ENCODE measurements at regions not wholly inside any gene's neighbourhood (a gene's known extent, or its start where the extent isn't known, plus 50 kb on each side); places are given as distances from the start of the nearest gene placed in this dataset.
"Not testable (repeated sequence)": the region's sequence is repeated elsewhere in the genome, so short reads cannot be mapped to it uniquely, and the experiment has no call there.

- DNase-seq: not testable (repeated sequence)
These were observed 137.8 kb upstream of the ROPN1B start for GRCh38 chr3:125831005-125831750.

GRCh38 chr3:125835562-125835961, 133.4 kb upstream of the ROPN1B start:
- not testable (repeated sequence) for DNase-seq

GRCh38 chr3:125836011-125836551, 132.9 kb upstream of the ROPN1B start:
- DNase-seq: not testable (repeated sequence)

GRCh38 chr3:125836786-125837185, 132.2 kb upstream of the ROPN1B start:
- DNase-seq: not testable (repeated sequence)

GRCh38 chr3:125838857-125839256, 130.1 kb upstream of the ROPN1B start:
- DNase-seq: not testable (repeated sequence)

GRCh38 chr3:125840465-125840864, 128.5 kb upstream of the ROPN1B start:
- DNase-seq: not testable (repeated sequence)

GRCh38 chr3:125847966-125848365, 121.0 kb upstream of the ROPN1B start:
- DNase-seq: not testable (repeated sequence)

GRCh38 chr3:125855006-125855405, 114.0 kb upstream of the ROPN1B start:
- DNase-seq: not testable (repeated sequence)

- not testable (repeated sequence) for DNase-seq
These were observed 108.4 kb upstream of the ROPN1B start for GRCh38 chr3:125860547-125860946.

- DNase-seq: not testable (repeated sequence)
These were observed 106.1 kb upstream of the ROPN1B start for GRCh38 chr3:125862841-125863254.

GRCh38 chr3:125864532-125864931, 104.4 kb upstream of the ROPN1B start:
- DNase-seq: not testable (repeated sequence)

- peak; percentile 96 for DNase-seq
These were observed 83.0 kb upstream of the ROPN1B start for GRCh38 chr3:125886006-125886405.

- not testable (repeated sequence) for DNase-seq
These were observed 69.8 kb upstream of the ROPN1B start for GRCh38 chr3:125899181-125899580.

GRCh38 chr3:125901473-125901872, 67.5 kb upstream of the ROPN1B start:
- DNase-seq: not testable (repeated sequence)

- not testable (repeated sequence) for DNase-seq
These were observed 65.1 kb upstream of the ROPN1B start for GRCh38 chr3:125903780-125904455.

GRCh38 chr3:125907279-125907678, 61.7 kb upstream of the ROPN1B start:
- DNase-seq: peak; percentile 80

- not testable (repeated sequence) for DNase-seq
These were observed 58.1 kb upstream of the ROPN1B start for GRCh38 chr3:125910851-125911250.

GRCh38 chr3:125914608-125915436, 54.2 kb upstream of the ROPN1B start:
- peak; percentile 92 for DNase-seq

GRCh38 chr3:125915437-125915787, 53.6 kb upstream of the ROPN1B start:
- not testable (repeated sequence) for DNase-seq

GRCh38 chr3:125915792-125916375, 53.1 kb upstream of the ROPN1B start:
- DNase-seq: peak; percentile 95

GRCh38 chr3:125916376-125916978, 52.5 kb upstream of the ROPN1B start:
- peak; percentile 84 for DNase-seq

GRCh38 chr3:125917020-125917549, 51.9 kb upstream of the ROPN1B start:
- peak; percentile 35 for DNase-seq
